HepG2 (cell line): ENCODE measurements at regions not wholly inside any gene's neighbourhood (a gene's known extent, or its start where the extent isn't known, plus 50 kb on each side); places are given as distances from the start of the nearest gene placed in this dataset.

Experiments
- ASH2L ChIP-seq: fragments of 300-600, 200-600 bp; sonication (generic); IDR thresholded peaks from 2 replicates; pipeline ENCODE4 v1.7.0; 2017; ENCODE audit warnings: low read depth, mild to moderate bottlenecking, moderate library complexity, mixed read lengths, low read length; ENCODE audit not compliant: insufficient read length
- CCDC6 ChIP-seq: sonication (generic); formaldehyde crosslinking; IDR thresholded peaks from 2 replicates; pipeline ENCODE4 v1.8.1; 2022; ENCODE audit warnings: mild to moderate bottlenecking, missing genetic modification reagents, moderate library complexity
- FOSL2 ChIP-seq: sonication (generic); formaldehyde crosslinking; IDR thresholded peaks from 2 replicates; pipeline ENCODE4 v1.4.0; 2020; ENCODE audit warnings: missing genetic modification reagents
- FOXA1 ChIP-seq, 2 experiments: fragments of 450-650 bp in 1 of 2; sonication (generic) in 1 of 2; formaldehyde crosslinking in 1 of 2; IDR thresholded peaks; 2 replicates each; pipeline versions ENCODE4 v1.4.0 to v1.6.1; 2016 to 2020; ENCODE audit warnings: missing genetic modification reagents in 1 of 2
- FOXK1 ChIP-seq: sonication (generic); formaldehyde crosslinking; IDR thresholded peaks from 2 replicates; pipeline ENCODE4 v1.4.0; 2020; ENCODE audit warnings: low read depth, missing genetic modification reagents, borderline replicate concordance
- FOXP1 ChIP-seq, 2 experiments: fragments of 450-650 bp in 1 of 2; IDR thresholded peaks; 2 replicates each; pipeline ENCODE4 v1.6.1; 2017 to 2018; ENCODE audit warnings: antibody characterized with exemption in 1 of 2
- KDM3A ChIP-seq: IDR thresholded peaks from 2 replicates; pipeline ENCODE4 v1.6.1; 2018; ENCODE audit warnings: low read depth, missing compliant biosample characterization
- LRRFIP1 ChIP-seq: sonication (generic); formaldehyde crosslinking; conservative IDR thresholded peaks from 2 replicates; pipeline ENCODE4 v1.4.0; 2020; ENCODE audit warnings: missing genetic modification reagents
- MAFF ChIP-seq: IDR thresholded peaks from 2 replicates; pipeline ENCODE4 v1.6.1; 2011; ENCODE audit warnings: low read depth, low read length, improper control_type of control experiment
- NKX3-1 ChIP-seq: sonication (generic); formaldehyde crosslinking; IDR thresholded peaks from 2 replicates; pipeline ENCODE4 v1.5.0; 2020; ENCODE audit warnings: missing genetic modification reagents
- NR2F2 ChIP-seq: IDR thresholded peaks from 2 replicates; pipeline ENCODE4 v1.6.1; 2012; ENCODE audit warnings: low read depth, inconsistent platforms, borderline replicate concordance
- PAF1 ChIP-seq: IDR thresholded peaks from 2 replicates; pipeline ENCODE4 v1.6.1; 2016; ENCODE audit warnings: missing genetic modification reagents, missing compliant biosample characterization
- PAX8 ChIP-seq: sonication (generic); formaldehyde crosslinking; IDR thresholded peaks from 2 replicates; pipeline ENCODE4 v1.8.0; 2022; ENCODE audit warnings: mild to moderate bottlenecking, missing genetic modification reagents, borderline replicate concordance
- RFX3 ChIP-seq: IDR thresholded peaks from 2 replicates; pipeline ENCODE4 v1.6.1; 2016; ENCODE audit warnings: missing biosample characterization, missing genetic modification reagents
- ZBTB7A ChIP-seq: sonication (generic); formaldehyde crosslinking; IDR thresholded peaks from 2 replicates; pipeline ENCODE4 v1.8.0; 2022; ENCODE audit warnings: mild to moderate bottlenecking, missing genetic modification reagents
- ZBTB8A ChIP-seq: sonication (generic); formaldehyde crosslinking; IDR thresholded peaks from 2 replicates; pipeline ENCODE4 v1.4.0; 2020; ENCODE audit warnings: mild to moderate bottlenecking, low read depth, missing genetic modification reagents, borderline replicate concordance
- ZNF567 ChIP-seq: sonication (generic); formaldehyde crosslinking; IDR thresholded peaks from 2 replicates; pipeline ENCODE4 v1.8.1; 2023; ENCODE audit warnings: mild to moderate bottlenecking, missing genetic modification reagents, borderline replicate concordance
- ZNF674 ChIP-seq: sonication (generic); formaldehyde crosslinking; IDR thresholded peaks from 2 replicates; pipeline ENCODE4 v1.5.0; 2020; ENCODE audit warnings: low read depth, mild to moderate bottlenecking, missing genetic modification reagents
- ZNF678 ChIP-seq: sonication (generic); formaldehyde crosslinking; IDR thresholded peaks from 2 replicates; pipeline ENCODE4 v1.4.0; 2020; ENCODE audit warnings: mild to moderate bottlenecking, missing genetic modification reagents
- ZNF703 ChIP-seq: sonication (generic); formaldehyde crosslinking; IDR thresholded peaks from 2 replicates; pipeline ENCODE4 v1.5.1; 2020; ENCODE audit warnings: missing genetic modification reagents, mild to moderate bottlenecking, moderate library complexity, borderline replicate concordance
- ZNF749 ChIP-seq: sonication (generic); formaldehyde crosslinking; IDR thresholded peaks from 2 replicates; pipeline ENCODE4 v1.8.0; 2022; ENCODE audit warnings: mild to moderate bottlenecking, missing genetic modification reagents, moderate library complexity, borderline replicate concordance
- ZNF790 ChIP-seq: sonication (generic); formaldehyde crosslinking; IDR thresholded peaks from 2 replicates; pipeline ENCODE4 v1.8.0; 2022; ENCODE audit warnings: missing genetic modification reagents, mild to moderate bottlenecking, borderline replicate concordance
- ZSCAN29 ChIP-seq: sonication (generic); formaldehyde crosslinking; conservative IDR thresholded peaks from 2 replicates; pipeline ENCODE4 v1.4.0; 2020; ENCODE audit warnings: mild to moderate bottlenecking, missing genetic modification reagents

GRCh38 chr4:13998850-13999445, 371.4 kb upstream of the BOD1L1 start (continued):
- no peak for TF ChIP-seq PAF1 (CRISPR knock-in tag)
- no peak for TF ChIP-seq ZNF703 (CRISPR knock-in tag)
- no peak for TF ChIP-seq FOXP1 (IDR thresholded peaks at IDR 0.05)
- TF ChIP-seq FOXP1 (CRISPR knock-in tag; IDR thresholded peaks at IDR 0.05) = 0 out of 2 replicates have a peak, but pooled peaks have one; percentile 30
- TF ChIP-seq ZNF749 (CRISPR knock-in tag) = no peak
- no peak for TF ChIP-seq ZBTB8A (CRISPR knock-in tag)
- TF ChIP-seq LRRFIP1 = no peak
- no peak for TF ChIP-seq RFX3 (CRISPR knock-in tag)
- no peak for TF ChIP-seq FOSL2
- no peak for TF ChIP-seq ASH2L
- TF ChIP-seq NKX3-1 (CRISPR knock-in tag) = no peak
- TF ChIP-seq PAX8 = no peak
- no peak for TF ChIP-seq ZSCAN29 (CRISPR knock-in tag)
- no peak for TF ChIP-seq FOXA1 (IDR thresholded peaks at IDR 0.05)
- TF ChIP-seq FOXA1 (CRISPR knock-in tag; IDR thresholded peaks at IDR 0.05) = peak; percentile 63
- no peak for TF ChIP-seq ZNF678 (CRISPR knock-in tag)
- TF ChIP-seq ZNF674 (CRISPR knock-in tag) = no peak
- TF ChIP-seq MAFF = no peak
- no peak for TF ChIP-seq ZNF790 (CRISPR knock-in tag)
- no peak for TF ChIP-seq NR2F2
- no peak for TF ChIP-seq ZBTB7A (CRISPR knock-in tag)
- TF ChIP-seq FOXK1 (CRISPR knock-in tag) = no peak
- TF ChIP-seq KDM3A (CRISPR knock-in tag) = no peak
- TF ChIP-seq ZNF567 (CRISPR knock-in tag) = no peak
- TF ChIP-seq CCDC6 (CRISPR knock-in tag) = no peak
